Activated CD4-positive, CD25-positive, alpha-beta regulatory T cell treated with anti-CD3 and anti-CD28 coated beads, Interleukin-2, amount 50 U/mL, for 24 hours (primary cell): ENCODE measurements at regions not wholly inside any gene's neighbourhood (a gene's known extent, or its start where the extent isn't known, plus 50 kb on each side); places are given as distances from the start of the nearest gene placed in this dataset.
"Not testable (repeated sequence)": the region's sequence is repeated elsewhere in the genome, so short reads cannot be mapped to it uniquely, and the experiment has no call there.

Experiments used
- ATAC-seq, 2 donors: fragments of 150-1000 bp; cut with Tn5 transposase; one replicate each; pipeline ENCODE4 v1.10.0; 2021; ENCODE audit warnings: mild to moderate bottlenecking in 1 of 2, moderate library complexity in 1 of 2

- ATAC-seq = not testable (repeated sequence)
These were observed 97.3 kb upstream of the GALNT15 start for GRCh38 chr3:16077146-16077545.

GRCh38 chr3:16077681-16078080, 96.8 kb upstream of the GALNT15 start:
- ATAC-seq = not testable (repeated sequence)

- ATAC-seq = no peak
These were observed 95.0 kb upstream of the GALNT15 start for GRCh38 chr3:16079519-16079918.

GRCh38 chr3:16081661-16082060, 92.8 kb upstream of the GALNT15 start:
- no peak for ATAC-seq

- no peak for ATAC-seq
These were observed 89.6 kb upstream of the GALNT15 start for GRCh38 chr3:16084887-16085286.

GRCh38 chr3:16085410-16085809, 89.1 kb upstream of the GALNT15 start:
- no peak for ATAC-seq

GRCh38 chr3:16085884-16086608, 88.4 kb upstream of the GALNT15 start:
- ATAC-seq = no peak

- ATAC-seq = no peak
These were observed 87.8 kb upstream of the GALNT15 start for GRCh38 chr3:16086690-16087089.

- ATAC-seq = no peak
These were observed 86.0 kb upstream of the GALNT15 start for GRCh38 chr3:16088496-16088895.

GRCh38 chr3:16089521-16089920, 85.0 kb upstream of the GALNT15 start:
- ATAC-seq = no peak

GRCh38 chr3:16090024-16090423, 84.5 kb upstream of the GALNT15 start:
- no peak for ATAC-seq

- no peak for ATAC-seq
These were observed 83.8 kb upstream of the GALNT15 start for GRCh38 chr3:16090706-16091105.

- ATAC-seq = no peak
These were observed 81.6 kb upstream of the GALNT15 start for GRCh38 chr3:16092923-16093322.

GRCh38 chr3:16101295-16102186, 72.9 kb upstream of the GALNT15 start:
- ATAC-seq = no peak

- no peak for ATAC-seq
These were observed 72.3 kb upstream of the GALNT15 start for GRCh38 chr3:16102187-16102561.

GRCh38 chr3:16102905-16103364, 71.5 kb upstream of the GALNT15 start:
- no peak for ATAC-seq

- no peak for ATAC-seq
These were observed 71.0 kb upstream of the GALNT15 start for GRCh38 chr3:16103472-16103871.

- ATAC-seq = no peak
These were observed 70.3 kb upstream of the GALNT15 start for GRCh38 chr3:16104156-16104555.

GRCh38 chr3:16106050-16106449, 68.4 kb upstream of the GALNT15 start:
- no peak for ATAC-seq

- no peak for ATAC-seq
These were observed 66.1 kb upstream of the GALNT15 start for GRCh38 chr3:16108424-16108823.

- ATAC-seq = no peak
These were observed 64.6 kb upstream of the GALNT15 start for GRCh38 chr3:16109929-16110328.

GRCh38 chr3:16112910-16113504, 61.5 kb upstream of the GALNT15 start:
- no peak for ATAC-seq

- no peak for ATAC-seq
These were observed 60.8 kb upstream of the GALNT15 start for GRCh38 chr3:16113704-16114103.

GRCh38 chr3:16114429-16114828, 60.1 kb upstream of the GALNT15 start:
- no peak for ATAC-seq
